ENCODE measurements at regions not wholly inside any gene's neighbourhood (a gene's known extent, or its start where the extent isn't known, plus 50 kb on each side); places are given as distances from the start of the nearest gene placed in this dataset.

- H3K79me2 ChIP-seq = no peaks in the 10 kb centered on the region
- TF ChIP-seq CTCF (IDR thresholded peaks at IDR 0.05) = no peak
- no peak overlapping the region for H3K4me3 ChIP-seq (ENCODE audit: low read depth, low read length)
- no peaks in the 10 kb centered on the region for H3K9me3 ChIP-seq (ENCODE audit: control insufficient read depth, low read length)
- no peaks in the 10 kb centered on the region for H3K27me3 ChIP-seq (ENCODE audit: control insufficient read depth, insufficient read depth, low read length)
- no peaks in the 10 kb centered on the region for H3K36me3 ChIP-seq (ENCODE audit: control insufficient read depth, insufficient read depth, low read length)
- H3K27ac ChIP-seq = no peak overlapping the region
- H3K4me2 ChIP-seq (ENCODE audit: low read length) = no peak overlapping the region
- H2AFZ ChIP-seq = no peak overlapping the region
- no peak overlapping the region for H3K9ac ChIP-seq
- no peaks in the 10 kb centered on the region for H3K4me1 ChIP-seq
These were observed 1770.2 kb upstream of the MIR17HG start for GRCh38 chr13:89577301-89577700.

- Histone ChIP-seq H3K27ac (no peak overlapping the region), H3K27me3 (ENCODE audit: control insufficient read depth, insufficient read depth, low read length) (no peaks in the 10 kb centered on the region), H3K36me3 (ENCODE audit: control insufficient read depth, insufficient read depth, low read length) (no peaks in the 10 kb centered on the region), H3K9me3 (ENCODE audit: control insufficient read depth, low read length) (no peaks in the 10 kb centered on the region), H3K9ac (no peak overlapping the region), H2AFZ (no peak overlapping the region), H3K79me2 (no peaks in the 10 kb centered on the region), H3K4me2 (ENCODE audit: low read length) (no peak overlapping the region), H3K4me1 (no peaks in the 10 kb centered on the region), H3K4me3 (ENCODE audit: low read depth, low read length) (no peak overlapping the region)
- no peak for TF ChIP-seq CTCF (IDR thresholded peaks at IDR 0.05)
These were observed 1763.3 kb upstream of the MIR17HG start for GRCh38 chr13:89584058-89584620.

GRCh38 chr13:89602655-89603054, 1744.8 kb upstream of the MIR17HG start:
- Histone ChIP-seq H3K4me3 (ENCODE audit: low read depth, low read length) (no peak overlapping the region), H3K27ac (no peak overlapping the region), H3K9ac (no peak overlapping the region), H3K4me2 (ENCODE audit: low read length) (no peak overlapping the region), H3K79me2 (no peaks in the 10 kb centered on the region), H3K9me3 (ENCODE audit: control insufficient read depth, low read length) (no peaks in the 10 kb centered on the region), H3K36me3 (ENCODE audit: control insufficient read depth, insufficient read depth, low read length) (no peaks in the 10 kb centered on the region), H3K27me3 (ENCODE audit: control insufficient read depth, insufficient read depth, low read length) (no peaks in the 10 kb centered on the region), H3K4me1 (no peaks in the 10 kb centered on the region), H2AFZ (no peak overlapping the region)
- TF ChIP-seq CTCF (IDR thresholded peaks at IDR 0.05) = no peak

- no peak for TF ChIP-seq CTCF (IDR thresholded peaks at IDR 0.05)
- Histone ChIP-seq H3K4me3 (ENCODE audit: low read depth, low read length) (no peak overlapping the region), H3K27me3 (ENCODE audit: control insufficient read depth, insufficient read depth, low read length) (no peaks in the 10 kb centered on the region), H3K79me2 (no peaks in the 10 kb centered on the region), H3K4me1 (no peaks in the 10 kb centered on the region), H3K9ac (no peak overlapping the region), H2AFZ (no peak overlapping the region), H3K27ac (no peak overlapping the region), H3K4me2 (ENCODE audit: low read length) (no peak overlapping the region), H3K9me3 (ENCODE audit: control insufficient read depth, low read length) (no peaks in the 10 kb centered on the region), H3K36me3 (ENCODE audit: control insufficient read depth, insufficient read depth, low read length) (no peaks in the 10 kb centered on the region)
These were observed 1744.3 kb upstream of the MIR17HG start for GRCh38 chr13:89603187-89603586.

- Histone ChIP-seq H3K9me3 (ENCODE audit: control insufficient read depth, low read length) (no peaks in the 10 kb centered on the region), H3K4me1 (no peaks in the 10 kb centered on the region), H3K27ac (no peak overlapping the region), H3K27me3 (ENCODE audit: control insufficient read depth, insufficient read depth, low read length) (no peaks in the 10 kb centered on the region), H2AFZ (no peak overlapping the region), H3K4me2 (ENCODE audit: low read length) (no peak overlapping the region), H3K79me2 (no peaks in the 10 kb centered on the region), H3K36me3 (ENCODE audit: control insufficient read depth, insufficient read depth, low read length) (no peaks in the 10 kb centered on the region), H3K4me3 (ENCODE audit: low read depth, low read length) (no peak overlapping the region), H3K9ac (no peak overlapping the region)
- no peak for TF ChIP-seq CTCF (IDR thresholded peaks at IDR 0.05)
These were observed 1738.2 kb upstream of the MIR17HG start for GRCh38 chr13:89609318-89609717.

Data from parathyroid adenoma (tissue), 2 donors.